ENCODE measurements at regions not wholly inside any gene's neighbourhood (a gene's known extent, or its start where the extent isn't known, plus 50 kb on each side); places are given as distances from the start of the nearest gene placed in this dataset.
A peak's percentile ranks its signal among the peaks of the same experiment; 100 is the strongest.

- Histone ChIP-seq H3K36me3 (ENCODE audit: insufficient read depth, low read length) (no peaks in the 10 kb centered on the region), H3K27ac (ENCODE audit: low read depth, low read length) (no peak overlapping the region), H3K4me1 (ENCODE audit: insufficient read depth, low read length) (no peaks in the 10 kb centered on the region), H3K27me3 (ENCODE audit: insufficient read depth, low read length) (no peaks in the 10 kb centered on the region), H3K4me3 (ENCODE audit: low read length in 2 of 2) (no peak overlapping the region), H3K9me3 (ENCODE audit: control insufficient read depth in 1 of 2, low read length in 2 of 2) (no peaks in the 10 kb centered on the region)
- intact Hi-C loops (cut with micrococcal nuclease) = no loop called here
- H3K27me3 Mint-ChIP-seq = peaks cover 0 to 2% of the 10 kb centered on the region in 2 donors
- ChIA-PET POLR2A (ENCODE audit: partially characterized antibody) (no interaction called here), CTCF (ENCODE audit: partially characterized antibody) (no interaction called here)
- H3K4me3 Mint-ChIP-seq = peak overlapping the region in 1 of 8 donors; percentile 43
- no peak overlapping the region for H3K27ac Mint-ChIP-seq
- peaks cover 0 to 5% (median 0%) of the 10 kb centered on the region in 8 donors for H3K9me3 Mint-ChIP-seq
- H3K4me1 Mint-ChIP-seq = no peaks in the 10 kb centered on the region
- no peaks in the 10 kb centered on the region for H3K36me3 Mint-ChIP-seq
- DNase-seq = no peak
These were observed 661.2 kb downstream of the SQOR start for GRCh38 chr15:46296002-46296401.

GRCh38 chr15:46296797-46297196 is 662.0 kb downstream of the SQOR start:
- H3K4me3 Mint-ChIP-seq = no peak overlapping the region
- no peak for DNase-seq
- H3K36me3 ChIP-seq (ENCODE audit: insufficient read depth, low read length) = no peaks in the 10 kb centered on the region
- H3K4me1 Mint-ChIP-seq = no peaks in the 10 kb centered on the region
- ChIA-PET POLR2A (ENCODE audit: partially characterized antibody) (no interaction called here), CTCF (ENCODE audit: partially characterized antibody) (interaction anchor here (2.8 kb wide), 1 partner anchor 13 kb away, joined by 11 read pairs; no protein-coding TSS in a partner anchor)
- no peak overlapping the region for H3K27ac Mint-ChIP-seq
- peaks cover 0 to 5% (median 0%) of the 10 kb centered on the region in 8 donors for H3K9me3 Mint-ChIP-seq
- H3K4me1 ChIP-seq (ENCODE audit: insufficient read depth, low read length) = no peaks in the 10 kb centered on the region
- intact Hi-C loops (cut with micrococcal nuclease) = no loop called here
- no peaks in the 10 kb centered on the region for H3K27me3 ChIP-seq (ENCODE audit: insufficient read depth, low read length)
- no peaks in the 10 kb centered on the region for H3K9me3 ChIP-seq (ENCODE audit: control insufficient read depth in 1 of 2, low read length in 2 of 2)
- no peaks in the 10 kb centered on the region for H3K36me3 Mint-ChIP-seq
- H3K4me3 ChIP-seq (ENCODE audit: low read length in 2 of 2) = no peak overlapping the region
- H3K27ac ChIP-seq (ENCODE audit: low read depth, low read length) = no peak overlapping the region
- H3K27me3 Mint-ChIP-seq = no peaks in the 10 kb centered on the region

GRCh38 chr15:46297766-46298165 is 662.9 kb downstream of the SQOR start:
- Histone ChIP-seq H3K4me3 (ENCODE audit: low read length in 2 of 2) (no peak overlapping the region), H3K27ac (ENCODE audit: low read depth, low read length) (no peak overlapping the region), H3K4me1 (ENCODE audit: insufficient read depth, low read length) (no peaks in the 10 kb centered on the region), H3K36me3 (ENCODE audit: insufficient read depth, low read length) (no peaks in the 10 kb centered on the region), H3K27me3 (ENCODE audit: insufficient read depth, low read length) (no peaks in the 10 kb centered on the region), H3K9me3 (ENCODE audit: control insufficient read depth in 1 of 2, low read length in 2 of 2) (no peaks in the 10 kb centered on the region)
- intact Hi-C loops (cut with micrococcal nuclease) = no loop called here
- CTCF ChIA-PET (ENCODE audit: partially characterized antibody) = interaction anchor here (2.8 kb wide), 1 partner anchor 12 kb away, joined by 11 read pairs; no protein-coding TSS in a partner anchor
- Mint-ChIP-seq H3K4me3 (no peak overlapping the region), H3K27ac (no peak overlapping the region), H3K9me3 (peaks cover 0 to 5% (median 0%) of the 10 kb centered on the region in 8 donors), H3K4me1 (no peaks in the 10 kb centered on the region), H3K36me3 (no peaks in the 10 kb centered on the region), H3K27me3 (no peaks in the 10 kb centered on the region)
- no peak for DNase-seq
- POLR2A ChIA-PET (ENCODE audit: partially characterized antibody) = no interaction called here

GRCh38 chr15:46300716-46301115 is 665.9 kb downstream of the SQOR start:
- Mint-ChIP-seq H3K36me3 (no peaks in the 10 kb centered on the region), H3K4me1 (no peaks in the 10 kb centered on the region), H3K27ac (no peak overlapping the region), H3K4me3 (no peak overlapping the region), H3K9me3 (peaks cover 0 to 2% (median 0%) of the 10 kb centered on the region in 8 donors), H3K27me3 (no peaks in the 10 kb centered on the region)
- Histone ChIP-seq H3K27ac (ENCODE audit: low read depth, low read length) (no peak overlapping the region), H3K9me3 (ENCODE audit: control insufficient read depth in 1 of 2, low read length in 2 of 2) (no peaks in the 10 kb centered on the region), H3K4me1 (ENCODE audit: insufficient read depth, low read length) (no peaks in the 10 kb centered on the region), H3K36me3 (ENCODE audit: insufficient read depth, low read length) (no peaks in the 10 kb centered on the region), H3K4me3 (ENCODE audit: low read length in 2 of 2) (no peak overlapping the region), H3K27me3 (ENCODE audit: insufficient read depth, low read length) (no peaks in the 10 kb centered on the region)
- ChIA-PET POLR2A (ENCODE audit: partially characterized antibody) (no interaction called here), CTCF (ENCODE audit: partially characterized antibody) (interaction anchor here (0.8 to 3.8 kb wide), 3 partner anchors 10 to 15 kb away, joined by 3 to 13 read pairs (median 3); no protein-coding TSS in a partner anchor)
- no peak for DNase-seq
- intact Hi-C loops (cut with micrococcal nuclease) = no loop called here

- CTCF ChIA-PET (ENCODE audit: partially characterized antibody) = interaction anchor here (1.3 to 3.8 kb wide), 2 partner anchors 11 to 14 kb away, joined by 3 to 13 read pairs; no protein-coding TSS in a partner anchor
These were observed 666.5 kb downstream of the SQOR start for GRCh38 chr15:46301291-46301690.

GRCh38 chr15:46301826-46302225 is 667.0 kb downstream of the SQOR start:
- POLR2A ChIA-PET (ENCODE audit: partially characterized antibody) = no interaction called here
- Mint-ChIP-seq H3K4me3 (no peak overlapping the region), H3K27ac (no peak overlapping the region), H3K36me3 (no peaks in the 10 kb centered on the region), H3K4me1 (no peaks in the 10 kb centered on the region), H3K9me3 (peaks cover 0 to 2% (median 0%) of the 10 kb centered on the region in 8 donors), H3K27me3 (no peaks in the 10 kb centered on the region)
- intact Hi-C loops (cut with micrococcal nuclease) = no loop called here
- Histone ChIP-seq H3K27me3 (ENCODE audit: insufficient read depth, low read length) (no peaks in the 10 kb centered on the region), H3K27ac (ENCODE audit: low read depth, low read length) (no peak overlapping the region), H3K4me1 (ENCODE audit: insufficient read depth, low read length) (no peaks in the 10 kb centered on the region), H3K4me3 (ENCODE audit: low read length in 2 of 2) (no peak overlapping the region), H3K9me3 (ENCODE audit: control insufficient read depth in 1 of 2, low read length in 2 of 2) (no peaks in the 10 kb centered on the region), H3K36me3 (ENCODE audit: insufficient read depth, low read length) (no peaks in the 10 kb centered on the region)
- no peak for DNase-seq
- CTCF ChIA-PET (ENCODE audit: partially characterized antibody) = interaction anchor here (1.3 to 3.8 kb wide), 2 partner anchors 11 to 14 kb away, joined by 3 to 13 read pairs; no protein-coding TSS in a partner anchor

More at GRCh38 chr15:46301291-46301690, 666.5 kb downstream of the SQOR start:
- H3K36me3 ChIP-seq (ENCODE audit: insufficient read depth, low read length) = no peaks in the 10 kb centered on the region
- no peaks in the 10 kb centered on the region for H3K27me3 Mint-ChIP-seq
- no peaks in the 10 kb centered on the region for H3K36me3 Mint-ChIP-seq
- POLR2A ChIA-PET (ENCODE audit: partially characterized antibody) = no interaction called here
- no peak overlapping the region for H3K4me3 ChIP-seq (ENCODE audit: low read length in 2 of 2)
- H3K9me3 ChIP-seq (ENCODE audit: control insufficient read depth in 1 of 2, low read length in 2 of 2) = no peaks in the 10 kb centered on the region
- no peak for DNase-seq
- intact Hi-C loops (cut with micrococcal nuclease) = no loop called here
- H3K4me3 Mint-ChIP-seq = no peak overlapping the region
- no peak overlapping the region for H3K27ac Mint-ChIP-seq
- peaks cover 0 to 2% (median 0%) of the 10 kb centered on the region in 8 donors for H3K9me3 Mint-ChIP-seq
- no peaks in the 10 kb centered on the region for H3K4me1 ChIP-seq (ENCODE audit: insufficient read depth, low read length)
- H3K27ac ChIP-seq (ENCODE audit: low read depth, low read length) = no peak overlapping the region
- H3K4me1 Mint-ChIP-seq = no peaks in the 10 kb centered on the region
- no peaks in the 10 kb centered on the region for H3K27me3 ChIP-seq (ENCODE audit: insufficient read depth, low read length)

GRCh38 chr15:46304321-46304720 is 669.5 kb downstream of the SQOR start:
- Histone ChIP-seq H3K4me3 (ENCODE audit: low read length in 2 of 2) (no peak overlapping the region), H3K4me1 (ENCODE audit: insufficient read depth, low read length) (no peaks in the 10 kb centered on the region), H3K36me3 (ENCODE audit: insufficient read depth, low read length) (no peaks in the 10 kb centered on the region), H3K9me3 (ENCODE audit: control insufficient read depth in 1 of 2, low read length in 2 of 2) (no peaks in the 10 kb centered on the region), H3K27me3 (ENCODE audit: insufficient read depth, low read length) (no peaks in the 10 kb centered on the region), H3K27ac (ENCODE audit: low read depth, low read length) (no peak overlapping the region)
- Mint-ChIP-seq H3K27me3 (no peaks in the 10 kb centered on the region), H3K4me1 (no peaks in the 10 kb centered on the region), H3K4me3 (no peak overlapping the region), H3K36me3 (no peaks in the 10 kb centered on the region), H3K9me3 (peaks cover 0 to 2% (median 0%) of the 10 kb centered on the region in 8 donors), H3K27ac (no peak overlapping the region)
- ChIA-PET POLR2A (ENCODE audit: partially characterized antibody) (no interaction called here), CTCF (ENCODE audit: partially characterized antibody) (no interaction called here)
- intact Hi-C loops (cut with micrococcal nuclease) = no loop called here
- no peak for DNase-seq

- H3K4me3 ChIP-seq (ENCODE audit: low read length in 2 of 2) = no peak overlapping the region
- no peak overlapping the region for H3K27ac Mint-ChIP-seq
- H3K36me3 Mint-ChIP-seq = no peaks in the 10 kb centered on the region
- H3K36me3 ChIP-seq (ENCODE audit: insufficient read depth, low read length) = no peaks in the 10 kb centered on the region
- intact Hi-C loops (cut with micrococcal nuclease) = no loop called here
- no peaks in the 10 kb centered on the region for H3K9me3 Mint-ChIP-seq
- no peak overlapping the region for H3K27ac ChIP-seq (ENCODE audit: low read depth, low read length)
- POLR2A ChIA-PET (ENCODE audit: partially characterized antibody) = no interaction called here
- no peaks in the 10 kb centered on the region for H3K4me1 Mint-ChIP-seq
- DNase-seq = no peak
- no peaks in the 10 kb centered on the region for H3K4me1 ChIP-seq (ENCODE audit: insufficient read depth, low read length)
- H3K27me3 Mint-ChIP-seq = no peaks in the 10 kb centered on the region
- H3K9me3 ChIP-seq (ENCODE audit: control insufficient read depth in 1 of 2, low read length in 2 of 2) = no peaks in the 10 kb centered on the region
- no peak overlapping the region for H3K4me3 Mint-ChIP-seq
- CTCF ChIA-PET (ENCODE audit: partially characterized antibody) = no interaction called here
- H3K27me3 ChIP-seq (ENCODE audit: insufficient read depth, low read length) = no peaks in the 10 kb centered on the region
These were observed 672.9 kb downstream of the SQOR start for GRCh38 chr15:46307746-46308145.
